ENCODE measurements at regions not wholly inside any gene's neighbourhood (a gene's known extent, or its start where the extent isn't known, plus 50 kb on each side); places are given as distances from the start of the nearest gene placed in this dataset.
"Not testable (repeated sequence)": the region's sequence is repeated elsewhere in the genome, so short reads cannot be mapped to it uniquely, and the experiment has no call there.

DNA sequence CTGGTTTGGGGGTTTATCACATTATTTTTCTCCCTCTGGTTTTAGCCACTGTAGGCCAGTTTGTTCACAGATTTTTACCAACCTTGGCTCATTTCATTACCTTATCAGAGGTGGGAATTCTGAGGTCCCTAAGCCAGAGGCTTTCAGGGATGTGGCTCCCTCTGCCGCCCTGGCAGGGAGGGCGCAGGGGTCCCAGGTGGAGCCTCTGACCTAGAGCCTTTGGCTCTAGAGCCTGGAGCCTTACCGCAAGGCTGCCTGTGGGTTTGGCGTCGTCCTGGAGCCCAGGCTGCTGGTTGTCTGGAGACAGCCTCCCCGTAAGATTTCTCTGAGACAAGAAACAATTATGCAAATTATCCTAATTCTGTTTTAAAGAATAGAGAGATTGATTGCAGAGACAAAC is 188.0 kb downstream of the LMLN start:
- H3K4me1 ChIP-seq (ENCODE audit: low read depth, poor library complexity, severe bottlenecking); H3K27ac ChIP-seq; H3K36me3 ChIP-seq (ENCODE audit: insufficient read depth); H3K79me2 ChIP-seq (ENCODE audit: insufficient read depth, low read depth); H3K4me3 ChIP-seq (IDR thresholded peaks at IDR 0.05; ENCODE audit: insufficient read depth, low read depth, low read length); H3K27me3 ChIP-seq (ENCODE audit: insufficient read depth, low read depth); H3K4me2 ChIP-seq; H3K9ac ChIP-seq; H4K20me1 ChIP-seq (ENCODE audit: insufficient read depth); H2AFZ ChIP-seq (ENCODE audit: low read depth): not testable (repeated sequence)

DNA sequence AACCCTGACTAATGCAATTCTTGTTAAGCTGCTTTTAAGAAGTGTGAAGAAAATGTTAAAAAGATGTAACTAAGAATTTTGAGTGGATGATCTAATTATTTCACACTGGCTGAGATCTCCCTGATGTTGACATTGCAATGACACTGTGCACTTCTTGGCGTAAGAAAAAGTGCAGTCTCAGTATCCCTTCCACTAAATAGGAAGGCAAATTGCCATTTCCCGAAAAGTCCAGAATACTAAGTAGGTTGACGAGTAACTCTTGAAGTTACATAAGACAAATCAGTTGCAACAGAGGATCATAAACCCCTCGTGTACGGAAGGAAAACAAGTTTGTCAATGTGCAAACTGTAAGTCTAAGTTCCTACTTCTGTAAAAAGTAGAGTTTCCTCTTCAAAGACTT is 189.9 kb downstream of the LMLN start:
- not testable (repeated sequence) for H3K9ac ChIP-seq, H3K4me2 ChIP-seq, H3K27ac ChIP-seq

DNA sequence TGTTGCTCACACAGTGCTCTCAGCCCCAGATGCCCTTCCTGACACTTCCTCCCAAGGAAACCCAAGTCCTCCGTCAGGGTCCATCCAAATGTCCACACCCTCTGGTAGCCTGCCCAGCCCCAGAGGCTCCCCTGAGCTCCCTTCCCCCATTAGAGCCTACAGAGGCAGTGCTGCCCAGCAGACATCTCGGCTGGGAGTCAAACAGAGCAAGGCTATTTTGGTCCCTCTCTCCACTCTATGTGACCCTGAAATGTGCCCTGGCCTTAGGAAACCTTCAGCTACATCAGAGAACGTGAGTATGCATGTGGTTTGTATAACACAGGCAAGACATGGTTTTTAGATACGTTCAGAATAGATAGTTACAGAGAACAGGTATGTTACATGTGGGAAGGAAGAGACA is 191.8 kb downstream of the LMLN start:
- H3K9ac ChIP-seq; H2AFZ ChIP-seq (ENCODE audit: low read depth); H3K36me3 ChIP-seq (ENCODE audit: insufficient read depth); H3K4me1 ChIP-seq (ENCODE audit: low read depth, poor library complexity, severe bottlenecking); H3K79me2 ChIP-seq (ENCODE audit: insufficient read depth, low read depth); H3K4me2 ChIP-seq; H3K4me3 ChIP-seq (IDR thresholded peaks at IDR 0.05; ENCODE audit: insufficient read depth, low read depth, low read length); H4K20me1 ChIP-seq (ENCODE audit: insufficient read depth); H3K27me3 ChIP-seq (ENCODE audit: insufficient read depth, low read depth); H3K27ac ChIP-seq: not testable (repeated sequence)

More for the DNA sequence above, 189.9 kb downstream of the LMLN start:
- H3K4me3 ChIP-seq (IDR thresholded peaks at IDR 0.05; ENCODE audit: insufficient read depth, low read depth, low read length); H3K36me3 ChIP-seq (ENCODE audit: insufficient read depth); H4K20me1 ChIP-seq (ENCODE audit: insufficient read depth); H3K27me3 ChIP-seq (ENCODE audit: insufficient read depth, low read depth); H3K79me2 ChIP-seq (ENCODE audit: insufficient read depth, low read depth); H2AFZ ChIP-seq (ENCODE audit: low read depth); H3K4me1 ChIP-seq (ENCODE audit: low read depth, poor library complexity, severe bottlenecking): not testable (repeated sequence)

DNA sequence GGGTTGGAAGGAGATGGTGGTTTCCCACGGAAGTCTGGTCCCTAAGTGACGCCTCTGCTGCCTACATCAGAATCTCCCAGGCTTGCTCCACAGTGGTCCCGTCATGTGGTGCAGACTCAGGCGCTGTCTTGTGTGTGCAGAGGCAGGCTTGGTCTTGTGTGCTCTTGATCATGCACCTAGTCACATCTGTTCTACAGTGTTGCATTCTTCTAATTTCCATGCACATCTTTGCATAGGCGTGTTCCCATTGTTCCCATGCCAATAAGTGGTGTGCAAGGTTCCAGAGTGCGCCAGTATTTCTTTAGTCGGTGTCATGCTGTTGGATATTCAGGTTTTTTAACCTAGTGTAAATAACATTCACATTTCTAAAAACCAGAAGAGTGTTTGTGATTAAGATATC is 195.8 kb downstream of the LMLN start:
- H3K4me3 ChIP-seq (IDR thresholded peaks at IDR 0.05; ENCODE audit: insufficient read depth, low read depth, low read length); H3K4me2 ChIP-seq; H4K20me1 ChIP-seq (ENCODE audit: insufficient read depth); H3K27me3 ChIP-seq (ENCODE audit: insufficient read depth, low read depth); H3K4me1 ChIP-seq (ENCODE audit: low read depth, poor library complexity, severe bottlenecking); H2AFZ ChIP-seq (ENCODE audit: low read depth); H3K79me2 ChIP-seq (ENCODE audit: insufficient read depth, low read depth); H3K27ac ChIP-seq; H3K36me3 ChIP-seq (ENCODE audit: insufficient read depth); H3K9ac ChIP-seq: not testable (repeated sequence)

DNA sequence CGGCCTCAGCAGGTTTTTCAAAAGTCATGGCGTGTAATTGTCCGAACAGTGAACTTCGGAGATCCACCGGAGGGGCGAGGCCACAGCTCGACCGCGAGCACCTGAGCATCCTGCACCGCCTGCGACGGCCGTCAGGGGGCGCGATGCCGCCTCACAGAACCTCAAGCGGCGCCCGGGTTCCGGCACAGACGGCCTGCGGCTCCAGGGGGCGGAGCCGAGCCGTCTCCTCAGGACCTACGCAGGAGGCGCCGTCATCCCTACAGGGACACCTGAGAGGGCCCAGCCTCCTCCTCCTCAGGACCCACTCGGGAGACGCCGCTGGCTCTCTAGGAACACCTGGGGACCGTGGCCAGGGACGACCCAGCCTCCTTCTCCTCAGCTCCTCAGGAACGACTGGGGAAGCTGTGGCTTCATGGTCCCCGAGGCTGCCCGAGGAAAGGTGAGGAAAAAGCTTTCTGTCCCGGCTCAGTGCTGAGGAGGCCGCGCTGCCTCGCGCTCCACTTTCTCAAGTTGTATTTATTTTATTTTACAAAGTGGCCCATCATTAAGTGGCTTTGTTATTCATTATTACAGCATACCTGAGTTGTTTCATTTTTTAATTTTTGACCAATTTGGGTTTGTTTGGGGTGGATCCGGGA is 197.3 kb downstream of the LMLN start:
- H3K79me2 ChIP-seq (ENCODE audit: insufficient read depth, low read depth); H3K36me3 ChIP-seq (ENCODE audit: insufficient read depth); H3K9ac ChIP-seq; H3K4me1 ChIP-seq (ENCODE audit: low read depth, poor library complexity, severe bottlenecking); H2AFZ ChIP-seq (ENCODE audit: low read depth); H3K4me2 ChIP-seq; H4K20me1 ChIP-seq (ENCODE audit: insufficient read depth); H3K27ac ChIP-seq; H3K27me3 ChIP-seq (ENCODE audit: insufficient read depth, low read depth); H3K4me3 ChIP-seq (IDR thresholded peaks at IDR 0.05; ENCODE audit: insufficient read depth, low read depth, low read length): not testable (repeated sequence)

DNA sequence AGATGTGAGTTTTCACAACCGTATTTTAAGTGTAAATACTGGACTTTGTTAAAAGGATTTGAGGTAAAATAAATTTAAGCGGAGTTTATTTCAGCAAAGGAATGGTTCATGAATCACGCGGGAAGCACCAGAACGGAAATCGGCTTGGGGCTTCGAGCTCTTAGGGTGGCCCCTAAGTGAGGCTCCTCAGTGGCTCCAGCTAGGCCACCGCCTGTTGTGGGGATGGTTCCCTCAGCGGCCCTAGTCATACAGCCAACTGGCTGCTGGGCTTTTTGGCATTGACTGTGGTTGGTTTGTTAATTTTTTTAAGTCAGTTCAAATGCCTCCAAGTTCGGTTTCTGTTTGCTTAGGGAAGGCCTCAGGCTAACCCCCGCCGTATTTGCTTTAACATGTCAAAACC is 198.0 kb downstream of the LMLN start:
- not testable (repeated sequence) for H4K20me1 ChIP-seq (ENCODE audit: insufficient read depth); H3K27me3 ChIP-seq (ENCODE audit: insufficient read depth, low read depth); H3K79me2 ChIP-seq (ENCODE audit: insufficient read depth, low read depth); H3K4me3 ChIP-seq (IDR thresholded peaks at IDR 0.05; ENCODE audit: insufficient read depth, low read depth, low read length); H3K36me3 ChIP-seq (ENCODE audit: insufficient read depth); H3K27ac ChIP-seq; H3K9ac ChIP-seq; H2AFZ ChIP-seq (ENCODE audit: low read depth); H3K4me1 ChIP-seq (ENCODE audit: low read depth, poor library complexity, severe bottlenecking); H3K4me2 ChIP-seq

DNA sequence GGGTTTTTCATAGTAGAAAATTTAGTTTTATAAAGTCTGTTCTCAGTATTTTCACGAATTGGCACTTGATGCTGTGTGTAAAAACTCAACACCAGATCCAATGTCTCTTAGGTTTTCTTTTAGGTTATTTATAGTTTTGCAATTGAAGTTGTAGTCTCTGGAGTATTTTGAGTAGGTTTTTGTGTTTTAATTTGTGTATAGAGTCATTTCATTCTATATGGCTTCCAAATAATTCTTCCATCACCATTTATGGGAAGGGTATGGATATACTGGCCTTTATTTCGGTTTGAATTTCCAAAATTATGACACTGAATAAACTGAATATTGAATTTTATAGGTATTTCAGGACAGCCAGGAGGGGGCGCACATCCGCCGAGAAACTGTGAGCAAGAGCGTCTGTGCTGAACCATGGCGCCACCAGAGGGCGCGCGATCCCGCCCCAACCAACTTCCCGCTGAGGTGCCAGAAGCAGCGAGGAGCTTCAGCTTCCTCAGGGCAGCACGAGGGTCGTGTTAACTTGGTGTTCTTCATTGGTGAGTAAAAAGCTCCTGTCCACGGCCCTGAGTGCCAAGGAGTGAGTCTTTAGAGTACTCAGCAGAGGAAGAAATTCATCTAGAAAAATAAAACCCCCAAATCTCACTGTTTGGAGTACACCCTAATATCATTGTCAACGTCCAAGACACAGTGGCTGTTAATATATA is 207.5 kb downstream of the LMLN start:
- H3K36me3 ChIP-seq (ENCODE audit: insufficient read depth); H3K4me3 ChIP-seq (IDR thresholded peaks at IDR 0.05; ENCODE audit: insufficient read depth, low read depth, low read length); H3K79me2 ChIP-seq (ENCODE audit: insufficient read depth, low read depth); H3K4me1 ChIP-seq (ENCODE audit: low read depth, poor library complexity, severe bottlenecking); H4K20me1 ChIP-seq (ENCODE audit: insufficient read depth); H3K9ac ChIP-seq; H3K27ac ChIP-seq; H3K27me3 ChIP-seq (ENCODE audit: insufficient read depth, low read depth): not testable (repeated sequence)
- TF ChIP-seq, protein P1, sequence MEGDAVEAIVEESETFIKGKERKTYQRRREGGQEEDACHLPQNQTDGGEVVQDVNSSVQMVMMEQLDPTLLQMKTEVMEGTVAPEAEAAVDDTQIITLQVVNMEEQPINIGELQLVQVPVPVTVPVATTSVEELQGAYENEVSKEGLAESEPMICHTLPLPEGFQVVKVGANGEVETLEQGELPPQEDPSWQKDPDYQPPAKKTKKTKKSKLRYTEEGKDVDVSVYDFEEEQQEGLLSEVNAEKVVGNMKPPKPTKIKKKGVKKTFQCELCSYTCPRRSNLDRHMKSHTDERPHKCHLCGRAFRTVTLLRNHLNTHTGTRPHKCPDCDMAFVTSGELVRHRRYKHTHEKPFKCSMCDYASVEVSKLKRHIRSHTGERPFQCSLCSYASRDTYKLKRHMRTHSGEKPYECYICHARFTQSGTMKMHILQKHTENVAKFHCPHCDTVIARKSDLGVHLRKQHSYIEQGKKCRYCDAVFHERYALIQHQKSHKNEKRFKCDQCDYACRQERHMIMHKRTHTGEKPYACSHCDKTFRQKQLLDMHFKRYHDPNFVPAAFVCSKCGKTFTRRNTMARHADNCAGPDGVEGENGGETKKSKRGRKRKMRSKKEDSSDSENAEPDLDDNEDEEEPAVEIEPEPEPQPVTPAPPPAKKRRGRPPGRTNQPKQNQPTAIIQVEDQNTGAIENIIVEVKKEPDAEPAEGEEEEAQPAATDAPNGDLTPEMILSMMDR (conservative IDR thresholded peaks at IDR 0.05; ENCODE audit: low read depth, low read length): peak; percentile 90
- Histone ChIP-seq H3K4me2 (peak overlapping the region; percentile 23; the same call in 1 of the 2 replicates), H2AFZ (ENCODE audit: low read depth) (peak overlapping the region; percentile 70)

DNA sequence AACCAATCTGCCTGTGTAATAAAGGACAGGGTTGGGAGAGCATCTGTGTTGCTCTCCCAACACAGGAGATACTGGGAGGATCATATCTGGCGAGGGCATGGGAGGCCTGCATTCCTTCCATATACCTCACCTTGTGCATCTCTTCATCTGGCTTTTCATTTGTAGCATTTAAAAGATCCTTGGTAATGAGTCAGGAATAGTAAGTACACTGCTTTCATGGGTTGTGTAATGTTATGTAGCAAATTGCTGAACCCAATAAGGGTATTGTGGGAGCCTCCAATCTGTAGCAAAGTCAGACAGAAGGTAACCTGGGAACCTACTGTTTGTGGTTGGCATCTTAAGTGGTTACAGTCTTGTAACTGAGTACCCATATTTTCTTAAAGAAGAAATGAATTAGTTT is 210.8 kb downstream of the LMLN start:
- not testable (repeated sequence) for H3K9ac ChIP-seq

DNA sequence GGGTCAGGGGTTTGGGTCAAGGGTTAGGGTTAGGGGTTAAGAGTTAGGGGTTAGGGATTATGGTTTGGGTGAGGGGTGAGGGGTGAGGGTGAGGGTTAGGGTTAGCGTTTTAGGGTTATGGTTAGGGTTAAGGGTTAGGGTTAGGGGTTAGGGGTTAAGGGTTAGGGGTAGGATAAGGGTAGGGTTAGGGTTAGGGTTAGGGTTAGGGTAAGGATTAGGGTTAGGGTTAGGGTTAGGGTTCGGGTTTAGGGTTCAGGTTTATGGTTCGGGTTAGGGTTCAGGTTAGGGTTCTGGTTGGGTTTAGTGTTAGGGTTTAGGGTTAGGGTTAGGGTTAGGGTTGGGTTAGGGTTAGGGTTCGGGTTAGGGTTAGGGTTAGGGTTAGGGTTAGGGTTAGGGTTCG is 213.1 kb downstream of the LMLN start:
- H3K4me1 ChIP-seq (ENCODE audit: low read depth, poor library complexity, severe bottlenecking); H3K9ac ChIP-seq; H3K36me3 ChIP-seq (ENCODE audit: insufficient read depth); H3K79me2 ChIP-seq (ENCODE audit: insufficient read depth, low read depth); H2AFZ ChIP-seq (ENCODE audit: low read depth); H3K4me3 ChIP-seq (IDR thresholded peaks at IDR 0.05; ENCODE audit: insufficient read depth, low read depth, low read length); H3K27me3 ChIP-seq (ENCODE audit: insufficient read depth, low read depth); H3K4me2 ChIP-seq; H4K20me1 ChIP-seq (ENCODE audit: insufficient read depth); H3K27ac ChIP-seq: not testable (repeated sequence)

More for the DNA sequence above, 210.8 kb downstream of the LMLN start:
- H2AFZ ChIP-seq (ENCODE audit: low read depth); H3K4me1 ChIP-seq (ENCODE audit: low read depth, poor library complexity, severe bottlenecking); H3K79me2 ChIP-seq (ENCODE audit: insufficient read depth, low read depth); H3K4me2 ChIP-seq; H3K27ac ChIP-seq; H3K27me3 ChIP-seq (ENCODE audit: insufficient read depth, low read depth); H3K4me3 ChIP-seq (IDR thresholded peaks at IDR 0.05; ENCODE audit: insufficient read depth, low read depth, low read length); H3K36me3 ChIP-seq (ENCODE audit: insufficient read depth); H4K20me1 ChIP-seq (ENCODE audit: insufficient read depth): not testable (repeated sequence)

Data from KMS-11 (cell line).